Liver (tissue), 8 donors: ENCODE measurements at regions not wholly inside any gene's neighbourhood (a gene's known extent, or its start where the extent isn't known, plus 50 kb on each side); places are given as distances from the start of the nearest gene placed in this dataset.

Source experiments
- DNase-seq: peaks from one replicate; pipeline ENCODE4 v3.0.0-alpha.2; 2017; ENCODE audit warnings: low spot score
- H3K27ac ChIP-seq, 2 donors: one replicate each; pipeline ENCODE4 v1.7.0; 2013; ENCODE audit warnings: inconsistent platforms in 2 of 2, low read length in 2 of 2, control low read depth in 1 of 2, low read depth in 1 of 2, mild to moderate bottlenecking in 1 of 2
- H3K27me3 ChIP-seq, 4 donors: one replicate each; pipeline versions ENCODE4 v1.6.1 to v1.7.0; 2013; ENCODE audit warnings: low read length in 3 of 4, inconsistent platforms in 1 of 4, mild to moderate bottlenecking in 1 of 4, moderate library complexity in 1 of 4; ENCODE audit not compliant: control insufficient read depth in 4 of 4, insufficient read depth in 4 of 4
- H3K36me3 ChIP-seq, 4 donors: one replicate each; pipeline versions ENCODE4 v1.6.1 to v1.7.0; 2013; ENCODE audit warnings: low read length in 3 of 4, mild to moderate bottlenecking in 3 of 4, low read depth in 1 of 4, moderate library complexity in 1 of 4; ENCODE audit not compliant: control insufficient read depth in 4 of 4, insufficient read depth in 3 of 4
- H3K4me1 ChIP-seq, 4 donors: one replicate each; pipeline versions ENCODE4 v1.6.1 to v1.7.0; 2013; ENCODE audit warnings: low read length in 3 of 4, mild to moderate bottlenecking in 3 of 4, moderate library complexity in 1 of 4; ENCODE audit not compliant: control insufficient read depth in 4 of 4, insufficient read depth in 4 of 4
- H3K4me3 ChIP-seq, 3 donors: one replicate each; pipeline versions ENCODE4 v1.6.1 to v1.7.0; 2013; ENCODE audit warnings: low read length in 3 of 3, control low read depth in 1 of 3, low read depth in 1 of 3, mild to moderate bottlenecking in 1 of 3
- H3K9ac ChIP-seq, 2 donors: one replicate each; pipeline ENCODE4 v1.7.0; 2013; ENCODE audit warnings: low read length in 2 of 2, mild to moderate bottlenecking in 2 of 2, moderate library complexity in 2 of 2, control low read depth in 1 of 2, low read depth in 1 of 2
- H3K9me3 ChIP-seq, 4 donors: one replicate each; pipeline versions ENCODE4 v1.6.1 to v1.7.0; 2013; ENCODE audit warnings: low read length in 3 of 4; ENCODE audit not compliant: control insufficient read depth in 4 of 4
- EGR1 ChIP-seq, 2 donors: IDR thresholded peaks; 2 replicates each; pipeline ENCODE4 v1.6.1; 2016 to 2018; ENCODE audit warnings: antibody characterized with exemption in 2 of 2, low read depth in 2 of 2
- FOXA2 ChIP-seq: IDR thresholded peaks from 2 replicates; pipeline ENCODE4 v1.6.1; 2016; ENCODE audit warnings: antibody characterized with exemption
- GABPA ChIP-seq, 2 donors: IDR thresholded peaks in 1 of 2; conservative IDR thresholded peaks in 1 of 2; 2 replicates each; pipeline ENCODE4 v1.6.1; 2016; ENCODE audit warnings: antibody characterized with exemption in 2 of 2, mild to moderate bottlenecking in 1 of 2, moderate library complexity in 1 of 2
- HNF4A ChIP-seq, 2 donors: conservative IDR thresholded peaks; 2 replicates each; pipeline ENCODE4 v1.6.1; 2016; ENCODE audit warnings: antibody characterized with exemption in 2 of 2, mild to moderate bottlenecking in 2 of 2
- JUND ChIP-seq, 2 donors: IDR thresholded peaks; 2 replicates each; pipeline ENCODE4 v1.6.1; 2016; ENCODE audit warnings: antibody characterized with exemption in 2 of 2
- NR2F2 ChIP-seq: IDR thresholded peaks from 2 replicates; pipeline ENCODE4 v1.6.1; 2016; ENCODE audit warnings: antibody characterized with exemption
- RAD21 ChIP-seq, 2 donors: IDR thresholded peaks; 2 replicates each; pipeline ENCODE4 v1.6.1; 2016; ENCODE audit warnings: antibody characterized with exemption in 2 of 2, mild to moderate bottlenecking in 2 of 2
- RXRA ChIP-seq, 2 donors: IDR thresholded peaks; 2 replicates each; pipeline ENCODE4 v1.6.1; 2017 to 2018; ENCODE audit warnings: antibody characterized with exemption in 2 of 2, mild to moderate bottlenecking in 1 of 2
- TAF1 ChIP-seq: conservative IDR thresholded peaks from 2 replicates; pipeline ENCODE4 v1.6.1; 2016; ENCODE audit warnings: antibody characterized with exemption, mild to moderate bottlenecking
- YY1 ChIP-seq: IDR thresholded peaks from 2 replicates; pipeline ENCODE4 v1.6.1; 2016; ENCODE audit warnings: antibody characterized with exemption, mild to moderate bottlenecking
- WGBS: extraction: QIAGEN DNeasy Blood & Tissue Kit; methylation state at CpG from one replicate; pipeline ENCODE4 v1.1.7; 2013; 5-methylcytosine and 5-hydroxymethylcytosine counted together
- TF ChIP-seq, protein P1 (sequence below): IDR thresholded peaks from 2 replicates; pipeline ENCODE4 v1.6.1; 2016; ENCODE audit warnings: antibody characterized with exemption, mild to moderate bottlenecking
- TF ChIP-seq, protein P2 (sequence below): IDR thresholded peaks from 2 replicates; pipeline ENCODE4 v1.6.1; 2016; ENCODE audit warnings: antibody characterized with exemption
- TF ChIP-seq, protein P3 (sequence below): IDR thresholded peaks from 2 replicates; pipeline ENCODE4 v1.6.1; 2016; ENCODE audit warnings: antibody characterized with exemption
- TF ChIP-seq, protein P4 (sequence below): fragments of 150-350 bp; IDR thresholded peaks from 2 replicates; pipeline ENCODE4 v1.5.1; 2017; ENCODE audit warnings: improper control_type of control experiment, low read depth, low read length; ENCODE audit not compliant: missing input control
- donor health status: healthy.
- donor health status: healthy.
- donor health status: healthy.
- donor health status: healthy.
- donor health status: healthy.

- TF ChIP-seq RAD21 (IDR thresholded peaks at IDR 0.05): no peak
- no peak for TF ChIP-seq YY1
- TF ChIP-seq, protein P1, sequence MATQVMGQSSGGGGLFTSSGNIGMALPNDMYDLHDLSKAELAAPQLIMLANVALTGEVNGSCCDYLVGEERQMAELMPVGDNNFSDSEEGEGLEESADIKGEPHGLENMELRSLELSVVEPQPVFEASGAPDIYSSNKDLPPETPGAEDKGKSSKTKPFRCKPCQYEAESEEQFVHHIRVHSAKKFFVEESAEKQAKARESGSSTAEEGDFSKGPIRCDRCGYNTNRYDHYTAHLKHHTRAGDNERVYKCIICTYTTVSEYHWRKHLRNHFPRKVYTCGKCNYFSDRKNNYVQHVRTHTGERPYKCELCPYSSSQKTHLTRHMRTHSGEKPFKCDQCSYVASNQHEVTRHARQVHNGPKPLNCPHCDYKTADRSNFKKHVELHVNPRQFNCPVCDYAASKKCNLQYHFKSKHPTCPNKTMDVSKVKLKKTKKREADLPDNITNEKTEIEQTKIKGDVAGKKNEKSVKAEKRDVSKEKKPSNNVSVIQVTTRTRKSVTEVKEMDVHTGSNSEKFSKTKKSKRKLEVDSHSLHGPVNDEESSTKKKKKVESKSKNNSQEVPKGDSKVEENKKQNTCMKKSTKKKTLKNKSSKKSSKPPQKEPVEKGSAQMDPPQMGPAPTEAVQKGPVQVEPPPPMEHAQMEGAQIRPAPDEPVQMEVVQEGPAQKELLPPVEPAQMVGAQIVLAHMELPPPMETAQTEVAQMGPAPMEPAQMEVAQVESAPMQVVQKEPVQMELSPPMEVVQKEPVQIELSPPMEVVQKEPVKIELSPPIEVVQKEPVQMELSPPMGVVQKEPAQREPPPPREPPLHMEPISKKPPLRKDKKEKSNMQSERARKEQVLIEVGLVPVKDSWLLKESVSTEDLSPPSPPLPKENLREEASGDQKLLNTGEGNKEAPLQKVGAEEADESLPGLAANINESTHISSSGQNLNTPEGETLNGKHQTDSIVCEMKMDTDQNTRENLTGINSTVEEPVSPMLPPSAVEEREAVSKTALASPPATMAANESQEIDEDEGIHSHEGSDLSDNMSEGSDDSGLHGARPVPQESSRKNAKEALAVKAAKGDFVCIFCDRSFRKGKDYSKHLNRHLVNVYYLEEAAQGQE: no peak
- TF ChIP-seq HNF4A (conservative IDR thresholded peaks at IDR 0.05): no peak
- TF ChIP-seq RXRA (IDR thresholded peaks at IDR 0.05): no peak
- TF ChIP-seq EGR1 (IDR thresholded peaks at IDR 0.05; ENCODE audit: low read depth in 2 of 2): no peak
- no peak for TF ChIP-seq NR2F2
- TF ChIP-seq, protein P2, sequence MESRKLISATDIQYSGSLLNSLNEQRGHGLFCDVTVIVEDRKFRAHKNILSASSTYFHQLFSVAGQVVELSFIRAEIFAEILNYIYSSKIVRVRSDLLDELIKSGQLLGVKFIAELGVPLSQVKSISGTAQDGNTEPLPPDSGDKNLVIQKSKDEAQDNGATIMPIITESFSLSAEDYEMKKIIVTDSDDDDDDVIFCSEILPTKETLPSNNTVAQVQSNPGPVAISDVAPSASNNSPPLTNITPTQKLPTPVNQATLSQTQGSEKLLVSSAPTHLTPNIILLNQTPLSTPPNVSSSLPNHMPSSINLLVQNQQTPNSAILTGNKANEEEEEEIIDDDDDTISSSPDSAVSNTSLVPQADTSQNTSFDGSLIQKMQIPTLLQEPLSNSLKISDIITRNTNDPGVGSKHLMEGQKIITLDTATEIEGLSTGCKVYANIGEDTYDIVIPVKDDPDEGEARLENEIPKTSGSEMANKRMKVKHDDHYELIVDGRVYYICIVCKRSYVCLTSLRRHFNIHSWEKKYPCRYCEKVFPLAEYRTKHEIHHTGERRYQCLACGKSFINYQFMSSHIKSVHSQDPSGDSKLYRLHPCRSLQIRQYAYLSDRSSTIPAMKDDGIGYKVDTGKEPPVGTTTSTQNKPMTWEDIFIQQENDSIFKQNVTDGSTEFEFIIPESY: no peak
- no peak for TF ChIP-seq GABPA (IDR thresholded peaks at IDR 0.05 in 1 of 2, conservative IDR thresholded peaks at IDR 0.05 in 1 of 2)
- TF ChIP-seq TAF1: no peak
- TF ChIP-seq JUND (IDR thresholded peaks at IDR 0.05): no peak
- TF ChIP-seq, protein P3, sequence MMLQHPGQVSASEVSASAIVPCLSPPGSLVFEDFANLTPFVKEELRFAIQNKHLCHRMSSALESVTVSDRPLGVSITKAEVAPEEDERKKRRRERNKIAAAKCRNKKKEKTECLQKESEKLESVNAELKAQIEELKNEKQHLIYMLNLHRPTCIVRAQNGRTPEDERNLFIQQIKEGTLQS: no peak
- TF ChIP-seq, protein P4, sequence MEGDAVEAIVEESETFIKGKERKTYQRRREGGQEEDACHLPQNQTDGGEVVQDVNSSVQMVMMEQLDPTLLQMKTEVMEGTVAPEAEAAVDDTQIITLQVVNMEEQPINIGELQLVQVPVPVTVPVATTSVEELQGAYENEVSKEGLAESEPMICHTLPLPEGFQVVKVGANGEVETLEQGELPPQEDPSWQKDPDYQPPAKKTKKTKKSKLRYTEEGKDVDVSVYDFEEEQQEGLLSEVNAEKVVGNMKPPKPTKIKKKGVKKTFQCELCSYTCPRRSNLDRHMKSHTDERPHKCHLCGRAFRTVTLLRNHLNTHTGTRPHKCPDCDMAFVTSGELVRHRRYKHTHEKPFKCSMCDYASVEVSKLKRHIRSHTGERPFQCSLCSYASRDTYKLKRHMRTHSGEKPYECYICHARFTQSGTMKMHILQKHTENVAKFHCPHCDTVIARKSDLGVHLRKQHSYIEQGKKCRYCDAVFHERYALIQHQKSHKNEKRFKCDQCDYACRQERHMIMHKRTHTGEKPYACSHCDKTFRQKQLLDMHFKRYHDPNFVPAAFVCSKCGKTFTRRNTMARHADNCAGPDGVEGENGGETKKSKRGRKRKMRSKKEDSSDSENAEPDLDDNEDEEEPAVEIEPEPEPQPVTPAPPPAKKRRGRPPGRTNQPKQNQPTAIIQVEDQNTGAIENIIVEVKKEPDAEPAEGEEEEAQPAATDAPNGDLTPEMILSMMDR: no peak
- 84% methylated on average over 3 of the region's 3 CpGs for WGBS
- no peaks in the 10 kb centered on the region for H3K4me1 ChIP-seq
- no peak overlapping the region for H3K4me3 ChIP-seq
- no peak overlapping the region for H3K9ac ChIP-seq
- no peak overlapping the region for H3K27ac ChIP-seq
- H3K36me3 ChIP-seq: no peaks in the 10 kb centered on the region
- H3K9me3 ChIP-seq: no peaks in the 10 kb centered on the region
- H3K27me3 ChIP-seq: no peaks in the 10 kb centered on the region
- no peak for DNase-seq
These were observed 225.4 kb downstream of the HLX start for GRCh38 chr1:221104596-221104995.

- Histone ChIP-seq H3K27ac (no peak overlapping the region), H3K36me3 (no peaks in the 10 kb centered on the region), H3K9me3 (no peaks in the 10 kb centered on the region), H3K27me3 (no peaks in the 10 kb centered on the region), H3K4me3 (no peak overlapping the region), H3K4me1 (no peaks in the 10 kb centered on the region), H3K9ac (no peak overlapping the region)
- WGBS: 85% methylated on average over 1 of the region's 1 CpG
- no peak for DNase-seq
- no peak for TF ChIP-seq FOXA2
- TF ChIP-seq, protein P4: no peak
These were observed 226.3 kb downstream of the HLX start for GRCh38 chr1:221105578-221105977.
